ENCODE measurements at regions not wholly inside any gene's neighbourhood (a gene's known extent, or its start where the extent isn't known, plus 50 kb on each side); places are given as distances from the start of the nearest gene placed in this dataset.

- no peak for TF ChIP-seq CTCF (conservative IDR thresholded peaks at IDR 0.05; ENCODE audit: low read depth in 2 of 2)
- no peak for TF ChIP-seq ETS1 (IDR thresholded peaks at IDR 0.05)
- no peak for TF ChIP-seq CREB1 (CRISPR knock-in tag; IDR thresholded peaks at IDR 0.05; ENCODE audit: low read depth)
- no peak for TF ChIP-seq POLR2AphosphoS5 (IDR thresholded peaks at IDR 0.05; ENCODE audit: low read depth)
- TF ChIP-seq REST (IDR thresholded peaks at IDR 0.05; ENCODE audit: unreplicated experiment), result no peak
- no peak for TF ChIP-seq EZH2 (IDR thresholded peaks at IDR 0.05; ENCODE audit: low read depth, unreplicated experiment)
- no peak for TF ChIP-seq EZH2phosphoT487 (IDR thresholded peaks at IDR 0.05; ENCODE audit: unreplicated experiment)
- no peak for TF ChIP-seq JUNB (IDR thresholded peaks at IDR 0.05; ENCODE audit: unreplicated experiment)
- no peak for TF ChIP-seq NANOG (IDR thresholded peaks at IDR 0.05; ENCODE audit: borderline replicate concordance)
- TF ChIP-seq ZNF114 (CRISPR knock-in tag; IDR thresholded peaks at IDR 0.05), result no peak
- no peak for TF ChIP-seq STAT1 (IDR thresholded peaks at IDR 0.05; ENCODE audit: unreplicated experiment)
- TF ChIP-seq, protein P1, sequence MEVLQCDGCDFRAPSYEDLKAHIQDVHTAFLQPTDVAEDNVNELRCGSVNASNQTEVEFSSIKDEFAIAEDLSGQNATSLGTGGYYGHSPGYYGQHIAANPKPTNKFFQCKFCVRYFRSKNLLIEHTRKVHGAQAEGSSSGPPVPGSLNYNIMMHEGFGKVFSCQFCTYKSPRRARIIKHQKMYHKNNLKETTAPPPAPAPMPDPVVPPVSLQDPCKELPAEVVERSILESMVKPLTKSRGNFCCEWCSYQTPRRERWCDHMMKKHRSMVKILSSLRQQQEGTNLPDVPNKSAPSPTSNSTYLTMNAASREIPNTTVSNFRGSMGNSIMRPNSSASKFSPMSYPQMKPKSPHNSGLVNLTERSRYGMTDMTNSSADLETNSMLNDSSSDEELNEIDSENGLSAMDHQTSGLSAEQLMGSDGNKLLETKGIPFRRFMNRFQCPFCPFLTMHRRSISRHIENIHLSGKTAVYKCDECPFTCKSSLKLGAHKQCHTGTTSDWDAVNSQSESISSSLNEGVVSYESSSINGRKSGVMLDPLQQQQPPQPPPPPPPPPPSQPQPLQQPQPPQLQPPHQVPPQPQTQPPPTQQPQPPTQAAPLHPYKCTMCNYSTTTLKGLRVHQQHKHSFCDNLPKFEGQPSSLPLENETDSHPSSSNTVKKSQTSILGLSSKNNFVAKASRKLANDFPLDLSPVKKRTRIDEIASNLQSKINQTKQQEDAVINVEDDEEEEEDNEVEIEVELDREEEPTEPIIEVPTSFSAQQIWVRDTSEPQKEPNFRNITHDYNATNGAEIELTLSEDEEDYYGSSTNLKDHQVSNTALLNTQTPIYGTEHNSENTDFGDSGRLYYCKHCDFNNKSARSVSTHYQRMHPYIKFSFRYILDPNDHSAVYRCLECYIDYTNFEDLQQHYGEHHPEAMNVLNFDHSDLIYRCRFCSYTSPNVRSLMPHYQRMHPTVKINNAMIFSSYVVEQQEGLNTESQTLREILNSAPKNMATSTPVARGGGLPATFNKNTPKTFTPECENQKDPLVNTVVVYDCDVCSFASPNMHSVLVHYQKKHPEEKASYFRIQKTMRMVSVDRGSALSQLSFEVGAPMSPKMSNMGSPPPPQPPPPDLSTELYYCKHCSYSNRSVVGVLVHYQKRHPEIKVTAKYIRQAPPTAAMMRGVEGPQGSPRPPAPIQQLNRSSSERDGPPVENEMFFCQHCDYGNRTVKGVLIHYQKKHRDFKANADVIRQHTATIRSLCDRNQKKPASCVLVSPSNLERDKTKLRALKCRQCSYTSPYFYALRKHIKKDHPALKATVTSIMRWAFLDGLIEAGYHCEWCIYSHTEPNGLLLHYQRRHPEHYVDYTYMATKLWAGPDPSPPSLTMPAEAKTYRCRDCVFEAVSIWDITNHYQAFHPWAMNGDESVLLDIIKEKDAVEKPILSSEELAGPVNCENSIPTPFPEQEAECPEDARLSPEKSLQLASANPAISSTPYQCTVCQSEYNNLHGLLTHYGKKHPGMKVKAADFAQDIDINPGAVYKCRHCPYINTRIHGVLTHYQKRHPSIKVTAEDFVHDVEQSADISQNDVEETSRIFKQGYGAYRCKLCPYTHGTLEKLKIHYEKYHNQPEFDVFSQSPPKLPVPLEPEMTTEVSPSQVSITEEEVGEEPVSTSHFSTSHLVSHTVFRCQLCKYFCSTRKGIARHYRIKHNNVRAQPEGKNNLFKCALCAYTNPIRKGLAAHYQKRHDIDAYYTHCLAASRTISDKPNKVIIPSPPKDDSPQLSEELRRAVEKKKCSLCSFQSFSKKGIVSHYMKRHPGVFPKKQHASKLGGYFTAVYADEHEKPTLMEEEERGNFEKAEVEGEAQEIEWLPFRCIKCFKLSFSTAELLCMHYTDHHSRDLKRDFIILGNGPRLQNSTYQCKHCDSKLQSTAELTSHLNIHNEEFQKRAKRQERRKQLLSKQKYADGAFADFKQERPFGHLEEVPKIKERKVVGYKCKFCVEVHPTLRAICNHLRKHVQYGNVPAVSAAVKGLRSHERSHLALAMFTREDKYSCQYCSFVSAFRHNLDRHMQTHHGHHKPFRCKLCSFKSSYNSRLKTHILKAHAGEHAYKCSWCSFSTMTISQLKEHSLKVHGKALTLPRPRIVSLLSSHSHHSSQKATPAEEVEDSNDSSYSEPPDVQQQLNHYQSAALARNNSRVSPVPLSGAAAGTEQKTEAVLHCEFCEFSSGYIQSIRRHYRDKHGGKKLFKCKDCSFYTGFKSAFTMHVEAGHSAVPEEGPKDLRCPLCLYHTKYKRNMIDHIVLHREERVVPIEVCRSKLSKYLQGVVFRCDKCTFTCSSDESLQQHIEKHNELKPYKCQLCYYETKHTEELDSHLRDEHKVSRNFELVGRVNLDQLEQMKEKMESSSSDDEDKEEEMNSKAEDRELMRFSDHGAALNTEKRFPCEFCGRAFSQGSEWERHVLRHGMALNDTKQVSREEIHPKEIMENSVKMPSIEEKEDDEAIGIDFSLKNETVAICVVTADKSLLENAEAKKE (CRISPR knock-in tag; IDR thresholded peaks at IDR 0.05), result no peak
- no peak for TF ChIP-seq ZNF331 (CRISPR knock-in tag; IDR thresholded peaks at IDR 0.05; ENCODE audit: low read depth)
These were observed 331.7 kb upstream of the ADAMTS9 start for GRCh38 chr3:65019443-65020055.
